SK-N-SH treated with all-trans-retinoic acid at 6 μM for 48 hours (cell line): ENCODE measurements at regions not wholly inside any gene's neighbourhood (a gene's known extent, or its start where the extent isn't known, plus 50 kb on each side); places are given as distances from the start of the nearest gene placed in this dataset.

ENCODE experiments used
- ESRRG ChIP-seq: fragments of 250-450 bp; sonication (Bioruptor Pico); IDR thresholded peaks from 2 replicates; pipeline ENCODE4 v1.6.1; 2021; ENCODE audit warnings: mild to moderate bottlenecking
- PPARA ChIP-seq: fragments of 250-450 bp; sonication (Bioruptor Pico); IDR thresholded peaks from 2 replicates; pipeline ENCODE4 v1.5.0; 2020; ENCODE audit warnings: mild to moderate bottlenecking, borderline replicate concordance
- RARB ChIP-seq: fragments of 250-450 bp; sonication (Bioruptor Pico); IDR thresholded peaks from 2 replicates; pipeline ENCODE4 v1.8.0; 2021; ENCODE audit warnings: mild to moderate bottlenecking, moderate library complexity
- ZFP30 ChIP-seq: fragments of 450-650 bp; formaldehyde crosslinking; IDR thresholded peaks from 2 replicates; pipeline ENCODE4 v1.5.0; 2022; ENCODE audit warnings: mild to moderate bottlenecking, moderate library complexity
- ZNF70 ChIP-seq: fragments of 450-650 bp; formaldehyde crosslinking; IDR thresholded peaks from 2 replicates; pipeline ENCODE4 v1.5.0; 2020; ENCODE audit warnings: mild to moderate bottlenecking, moderate library complexity
- TF ChIP-seq, protein P1 (sequence below): fragments of 250-450 bp; sonication (Bioruptor Pico); IDR thresholded peaks from 2 replicates; pipeline ENCODE4 v1.5.0; 2020; ENCODE audit warnings: mild to moderate bottlenecking, moderate library complexity

DNA sequence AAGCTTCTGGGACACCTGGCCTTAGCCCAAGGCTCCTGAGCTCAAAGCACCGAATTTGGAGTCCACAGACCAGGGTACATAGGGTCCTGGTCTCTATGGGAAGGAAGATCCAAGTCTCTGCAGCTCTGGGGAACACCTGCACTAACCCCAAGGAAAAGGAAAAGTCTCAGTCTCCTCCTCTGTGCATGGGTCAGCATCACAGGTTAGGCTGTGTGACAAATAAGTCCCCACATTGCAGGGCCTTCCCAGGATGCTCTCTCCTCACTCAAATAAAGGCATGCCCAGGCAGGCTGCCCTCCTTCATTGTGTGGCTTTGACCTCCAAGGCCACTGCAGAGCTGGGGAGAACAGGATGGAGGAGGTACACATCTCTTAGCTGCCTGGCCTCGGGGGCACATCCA lies 121.0 kb upstream of the ZMIZ1 start:
- TF ChIP-seq ZNF70 (CRISPR knock-in tag), result no peak
- TF ChIP-seq ZFP30 (CRISPR knock-in tag), result no peak
- TF ChIP-seq, protein P1, sequence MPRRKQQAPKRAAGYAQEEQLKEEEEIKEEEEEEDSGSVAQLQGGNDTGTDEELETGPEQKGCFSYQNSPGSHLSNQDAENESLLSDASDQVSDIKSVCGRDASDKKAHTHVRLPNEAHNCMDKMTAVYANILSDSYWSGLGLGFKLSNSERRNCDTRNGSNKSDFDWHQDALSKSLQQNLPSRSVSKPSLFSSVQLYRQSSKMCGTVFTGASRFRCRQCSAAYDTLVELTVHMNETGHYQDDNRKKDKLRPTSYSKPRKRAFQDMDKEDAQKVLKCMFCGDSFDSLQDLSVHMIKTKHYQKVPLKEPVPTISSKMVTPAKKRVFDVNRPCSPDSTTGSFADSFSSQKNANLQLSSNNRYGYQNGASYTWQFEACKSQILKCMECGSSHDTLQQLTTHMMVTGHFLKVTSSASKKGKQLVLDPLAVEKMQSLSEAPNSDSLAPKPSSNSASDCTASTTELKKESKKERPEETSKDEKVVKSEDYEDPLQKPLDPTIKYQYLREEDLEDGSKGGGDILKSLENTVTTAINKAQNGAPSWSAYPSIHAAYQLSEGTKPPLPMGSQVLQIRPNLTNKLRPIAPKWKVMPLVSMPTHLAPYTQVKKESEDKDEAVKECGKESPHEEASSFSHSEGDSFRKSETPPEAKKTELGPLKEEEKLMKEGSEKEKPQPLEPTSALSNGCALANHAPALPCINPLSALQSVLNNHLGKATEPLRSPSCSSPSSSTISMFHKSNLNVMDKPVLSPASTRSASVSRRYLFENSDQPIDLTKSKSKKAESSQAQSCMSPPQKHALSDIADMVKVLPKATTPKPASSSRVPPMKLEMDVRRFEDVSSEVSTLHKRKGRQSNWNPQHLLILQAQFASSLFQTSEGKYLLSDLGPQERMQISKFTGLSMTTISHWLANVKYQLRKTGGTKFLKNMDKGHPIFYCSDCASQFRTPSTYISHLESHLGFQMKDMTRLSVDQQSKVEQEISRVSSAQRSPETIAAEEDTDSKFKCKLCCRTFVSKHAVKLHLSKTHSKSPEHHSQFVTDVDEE, result no peak
- TF ChIP-seq PPARA, result no peak
- TF ChIP-seq RARB (CRISPR knock-in tag), result no peak
- TF ChIP-seq ESRRG (CRISPR knock-in tag), result no peak
